DOHH2 (cell line): ENCODE measurements at regions not wholly inside any gene's neighbourhood (a gene's known extent, or its start where the extent isn't known, plus 50 kb on each side); places are given as distances from the start of the nearest gene placed in this dataset.

ENCODE experiments used
- H3F3A ChIP-seq: fragments of 200-600 bp; sonication (generic), shearing (Covaris generic); 2 replicates; pipeline ENCODE4 v1.6.0; 2016; ENCODE audit warnings: antibody characterized with exemption, mild to moderate bottlenecking; ENCODE audit not compliant: control insufficient read depth, insufficient read depth
- H3K27ac ChIP-seq: fragments of 200-600 bp; sonication (generic); 2 replicates; pipeline ENCODE4 v1.5.1; 2014; ENCODE audit warnings: low read depth, mild to moderate bottlenecking, low read length, moderate library complexity
- H3K27me3 ChIP-seq: fragments of 200-600 bp; sonication (generic); 2 replicates; pipeline ENCODE4 v1.6.1; 2014; ENCODE audit warnings: mild to moderate bottlenecking, low read length, mixed read lengths; ENCODE audit not compliant: control insufficient read depth
- H3K36me3 ChIP-seq: fragments of 200-600 bp; sonication (generic); 2 replicates; pipeline ENCODE4 v1.6.1; 2014; ENCODE audit warnings: mild to moderate bottlenecking, low read length, moderate library complexity, mixed read lengths; ENCODE audit not compliant: control insufficient read depth
- H3K4me1 ChIP-seq: fragments of 200-600 bp; sonication (generic); 2 replicates; pipeline ENCODE4 v1.6.1; 2014; ENCODE audit warnings: mild to moderate bottlenecking, low read length, mixed read lengths; ENCODE audit not compliant: control insufficient read depth
- H3K4me2 ChIP-seq: fragments of 200-600 bp; sonication (generic); 2 replicates; pipeline ENCODE4 v1.6.0; 2014; ENCODE audit warnings: mild to moderate bottlenecking, low read length, moderate library complexity
- H3K4me3 ChIP-seq: fragments of 200-600 bp; sonication (generic); 2 replicates; pipeline ENCODE4 v1.5.1; 2014; ENCODE audit warnings: mild to moderate bottlenecking, low read length, mixed read lengths
- H3K79me2 ChIP-seq: fragments of 200-600 bp; sonication (generic); 2 replicates; pipeline ENCODE4 v1.6.1; 2014; ENCODE audit warnings: mild to moderate bottlenecking, low read length, mixed read lengths; ENCODE audit not compliant: control insufficient read depth
- H3K9me2 ChIP-seq: fragments of 200-600 bp; sonication (generic); replicated peaks from 2 replicates; pipeline ENCODE4 v1.6.1; 2014; ENCODE audit warnings: mild to moderate bottlenecking, low read length, mixed read lengths; ENCODE audit not compliant: control insufficient read depth
- H3K9me3 ChIP-seq: fragments of 200-600 bp; sonication (generic); 2 replicates; pipeline ENCODE4 v1.6.1; 2014; ENCODE audit warnings: antibody characterized with exemption, low read length, mixed read lengths; ENCODE audit not compliant: control insufficient read depth, insufficient read depth
- H4K20me1 ChIP-seq: fragments of 200-600 bp; sonication (generic); 2 replicates; pipeline ENCODE4 v1.6.0; 2014; ENCODE audit warnings: low read depth, mild to moderate bottlenecking, antibody characterized with exemption, low read length, moderate library complexity; ENCODE audit not compliant: control insufficient read depth, insufficient read depth
- CTCF ChIP-seq: fragments of 200-600 bp; sonication (generic); IDR thresholded peaks from one replicate; pipeline ENCODE4 v1.5.1; 2014; ENCODE audit warnings: antibody characterized with exemption, mild to moderate bottlenecking, low read depth, low read length; ENCODE audit not compliant: poor library complexity, severe bottlenecking
- EZH2phosphoT487 ChIP-seq: fragments of 200-600 bp; sonication (generic); IDR thresholded peaks from 2 replicates; pipeline ENCODE4 v1.6.1; 2017; ENCODE audit warnings: borderline replicate concordance, mild to moderate bottlenecking, antibody characterized with exemption, low read length, moderate library complexity, mixed read lengths

DNA sequence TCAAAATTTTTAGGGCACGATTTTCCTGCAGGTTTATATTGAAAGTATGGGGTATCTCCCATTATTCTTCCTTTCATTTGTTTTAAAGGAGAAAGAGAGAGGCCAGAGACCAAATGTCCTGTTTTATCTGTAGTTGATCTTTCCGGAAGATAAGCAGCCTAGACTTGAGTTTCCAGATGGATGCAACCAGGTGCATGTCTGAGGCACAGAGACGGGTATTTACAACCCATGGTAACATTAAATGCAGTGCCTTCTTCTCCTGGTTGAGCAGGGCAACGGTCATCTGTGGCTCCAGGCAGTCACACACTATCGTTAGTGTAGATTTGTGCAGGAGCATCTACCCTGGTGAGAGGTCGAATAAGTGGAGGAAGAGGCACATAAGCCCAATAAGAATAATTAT, 1507.1 kb downstream of the UQCRFS1 start:
- Histone ChIP-seq H3K36me3 (no peaks in the 10 kb centered on the region), H3K4me1 (no peaks in the 10 kb centered on the region), H3K9me2 (no peaks in the 10 kb centered on the region), H3K9me3 (no peaks in the 10 kb centered on the region), H4K20me1 (no peaks in the 10 kb centered on the region), H3K27me3 (no peaks in the 10 kb centered on the region), H3K27ac (no peak overlapping the region), H3K79me2 (no peaks in the 10 kb centered on the region), H3K4me2 (no peak overlapping the region), H3F3A (no peaks in the 10 kb centered on the region), H3K4me3 (no peak overlapping the region)
- no peak for TF ChIP-seq EZH2phosphoT487
- TF ChIP-seq CTCF, result no peak

- TF ChIP-seq EZH2phosphoT487 (no peak), CTCF (no peak)
- no peaks in the 10 kb centered on the region for H3K9me2 ChIP-seq
- no peak overlapping the region for H3K4me3 ChIP-seq
- H3K27me3 ChIP-seq, result no peaks in the 10 kb centered on the region
- peaks cover 14% of the 10 kb centered on the region; the same call in 1 of the 2 replicates for H3K9me3 ChIP-seq
- H3K79me2 ChIP-seq, result no peaks in the 10 kb centered on the region
- H3K27ac ChIP-seq, result no peak overlapping the region
- no peaks in the 10 kb centered on the region for H4K20me1 ChIP-seq
- no peak overlapping the region for H3K4me2 ChIP-seq
- no peaks in the 10 kb centered on the region for H3K4me1 ChIP-seq
- no peaks in the 10 kb centered on the region for H3F3A ChIP-seq
- no peaks in the 10 kb centered on the region for H3K36me3 ChIP-seq
These were observed 1518.4 kb downstream of the UQCRFS1 start for GRCh38 chr19:27694361-27695055.

- H3K27me3 ChIP-seq, result no peaks in the 10 kb centered on the region
- no peaks in the 10 kb centered on the region for H3K9me2 ChIP-seq
- no peaks in the 10 kb centered on the region for H3K79me2 ChIP-seq
- no peak overlapping the region for H3K27ac ChIP-seq
- H3K36me3 ChIP-seq, result no peaks in the 10 kb centered on the region
- no peak overlapping the region for H3K4me3 ChIP-seq
- TF ChIP-seq EZH2phosphoT487 (no peak), CTCF (no peak)
- H3K4me1 ChIP-seq, result no peaks in the 10 kb centered on the region
- H3K4me2 ChIP-seq, result no peak overlapping the region
- peaks cover 14% of the 10 kb centered on the region; the same call in 1 of the 2 replicates for H3K9me3 ChIP-seq
- no peaks in the 10 kb centered on the region for H4K20me1 ChIP-seq
- H3F3A ChIP-seq, result no peaks in the 10 kb centered on the region
These were observed 1521.0 kb downstream of the UQCRFS1 start for GRCh38 chr19:27691991-27692390.
